HG02623 (cell line): ENCODE measurements at regions not wholly inside any gene's neighbourhood (a gene's known extent, or its start where the extent isn't known, plus 50 kb on each side); places are given as distances from the start of the nearest gene placed in this dataset.
"Not testable (repeated sequence)": the region's sequence is repeated elsewhere in the genome, so short reads cannot be mapped to it uniquely, and the experiment has no call there.

Experiments used
- ATAC-seq: cut with Tn5 transposase; IDR thresholded peaks from one replicate; pipeline ENCODE4 v1.9.1; 2021; ENCODE audit warnings: moderate library complexity; ENCODE audit not compliant: unreplicated experiment

- ATAC-seq = no peak
Observed at GRCh38 chr4:134747108-134747805, 545.7 kb upstream of the PABPC4L start.

GRCh38 chr4:134740290-134740689 is 538.7 kb upstream of the PABPC4L start:
- no peak for ATAC-seq

GRCh38 chr4:134735901-134736300 is 534.3 kb upstream of the PABPC4L start:
- no peak for ATAC-seq

DNA sequence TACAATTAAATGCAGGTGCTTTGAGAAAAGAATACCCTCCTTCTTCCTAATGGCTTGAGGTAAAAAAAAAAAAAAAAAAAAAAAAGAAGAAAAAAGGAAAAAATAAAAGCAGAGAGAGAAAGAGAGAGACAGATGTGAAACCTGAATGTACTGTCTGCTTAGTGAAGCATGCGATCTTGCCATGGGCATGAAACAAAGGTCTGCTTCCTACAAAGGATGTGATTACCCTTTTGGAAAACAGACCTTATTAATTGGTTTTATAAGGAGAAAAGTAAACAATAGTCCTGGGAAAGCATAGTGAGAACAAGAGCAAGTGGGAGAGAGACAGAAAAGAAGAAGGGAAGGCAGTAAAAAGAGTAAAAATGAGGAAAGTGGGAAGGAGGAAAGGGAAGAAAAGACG is 526.1 kb upstream of the PABPC4L start:
- no peak for ATAC-seq

GRCh38 chr4:134722306-134722705 is 520.7 kb upstream of the PABPC4L start:
- ATAC-seq = no peak

- no peak for ATAC-seq
Observed at GRCh38 chr4:134720030-134720429, 518.4 kb upstream of the PABPC4L start.

DNA sequence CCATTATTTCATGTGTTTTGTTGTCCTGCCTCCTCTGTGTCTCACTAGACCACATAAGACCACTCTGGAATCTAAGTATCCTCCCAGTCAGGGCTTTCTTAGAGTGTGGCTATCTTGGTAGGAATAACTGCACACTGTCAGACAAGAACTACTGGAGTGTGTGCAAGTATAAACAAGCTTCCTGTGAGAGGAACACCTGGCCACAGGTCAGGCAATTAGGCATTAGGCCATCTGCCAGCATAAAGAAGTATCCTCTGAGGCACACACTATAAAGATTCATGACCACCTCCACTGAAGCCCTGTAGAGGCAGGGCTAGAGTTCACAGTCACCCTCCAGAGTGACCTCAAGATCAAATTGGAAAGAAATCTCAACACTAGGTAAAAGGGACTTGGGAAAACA is 507.0 kb upstream of the PABPC4L start:
- ATAC-seq = no peak

DNA sequence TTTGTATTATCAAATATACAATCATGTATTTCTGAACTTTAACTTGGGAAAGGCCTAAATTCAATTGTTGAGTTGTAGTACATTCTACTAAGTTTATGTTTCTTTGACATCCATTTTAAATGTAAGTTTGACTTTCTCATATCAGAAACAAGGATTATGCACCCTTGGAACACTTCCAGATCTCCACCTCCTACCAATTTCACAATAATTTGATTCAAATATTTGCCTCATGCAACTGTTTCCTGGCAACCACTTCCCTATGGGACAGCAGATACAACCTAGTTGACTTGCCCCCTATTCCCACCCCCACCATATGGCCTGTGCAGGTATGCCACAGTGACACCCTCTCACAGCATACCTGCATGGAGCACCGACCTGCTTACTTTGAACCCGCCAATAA is 506.4 kb upstream of the PABPC4L start:
- ATAC-seq = no peak

GRCh38 chr4:134702374-134702773 is 500.8 kb upstream of the PABPC4L start:
- ATAC-seq = no peak

- no peak for ATAC-seq
Observed at GRCh38 chr4:134700251-134700650, 498.7 kb upstream of the PABPC4L start.

- not testable (repeated sequence) for ATAC-seq
Observed at GRCh38 chr4:134698831-134699230, 497.2 kb upstream of the PABPC4L start.

DNA sequence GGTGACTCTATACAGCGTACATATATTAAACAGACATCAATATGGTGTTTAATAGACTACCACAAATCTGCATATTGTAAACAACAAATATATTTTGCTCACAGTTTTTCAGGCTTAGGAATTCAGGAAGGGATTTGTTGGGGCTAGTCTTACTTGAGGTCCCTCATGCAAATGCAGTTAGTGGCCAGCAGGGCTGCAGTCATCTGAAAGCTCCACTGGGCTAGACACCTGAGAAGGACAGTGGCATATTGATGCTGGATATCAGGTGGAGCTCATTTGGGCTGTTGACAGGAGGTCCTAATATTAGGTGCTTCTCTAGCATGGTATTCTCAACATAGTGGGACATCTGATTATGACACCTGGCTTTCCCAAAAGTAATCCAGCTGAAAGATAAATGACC is 493.8 kb upstream of the PABPC4L start:
- no peak for ATAC-seq

GRCh38 chr4:134691915-134692314 is 490.3 kb upstream of the PABPC4L start:
- no peak for ATAC-seq

DNA sequence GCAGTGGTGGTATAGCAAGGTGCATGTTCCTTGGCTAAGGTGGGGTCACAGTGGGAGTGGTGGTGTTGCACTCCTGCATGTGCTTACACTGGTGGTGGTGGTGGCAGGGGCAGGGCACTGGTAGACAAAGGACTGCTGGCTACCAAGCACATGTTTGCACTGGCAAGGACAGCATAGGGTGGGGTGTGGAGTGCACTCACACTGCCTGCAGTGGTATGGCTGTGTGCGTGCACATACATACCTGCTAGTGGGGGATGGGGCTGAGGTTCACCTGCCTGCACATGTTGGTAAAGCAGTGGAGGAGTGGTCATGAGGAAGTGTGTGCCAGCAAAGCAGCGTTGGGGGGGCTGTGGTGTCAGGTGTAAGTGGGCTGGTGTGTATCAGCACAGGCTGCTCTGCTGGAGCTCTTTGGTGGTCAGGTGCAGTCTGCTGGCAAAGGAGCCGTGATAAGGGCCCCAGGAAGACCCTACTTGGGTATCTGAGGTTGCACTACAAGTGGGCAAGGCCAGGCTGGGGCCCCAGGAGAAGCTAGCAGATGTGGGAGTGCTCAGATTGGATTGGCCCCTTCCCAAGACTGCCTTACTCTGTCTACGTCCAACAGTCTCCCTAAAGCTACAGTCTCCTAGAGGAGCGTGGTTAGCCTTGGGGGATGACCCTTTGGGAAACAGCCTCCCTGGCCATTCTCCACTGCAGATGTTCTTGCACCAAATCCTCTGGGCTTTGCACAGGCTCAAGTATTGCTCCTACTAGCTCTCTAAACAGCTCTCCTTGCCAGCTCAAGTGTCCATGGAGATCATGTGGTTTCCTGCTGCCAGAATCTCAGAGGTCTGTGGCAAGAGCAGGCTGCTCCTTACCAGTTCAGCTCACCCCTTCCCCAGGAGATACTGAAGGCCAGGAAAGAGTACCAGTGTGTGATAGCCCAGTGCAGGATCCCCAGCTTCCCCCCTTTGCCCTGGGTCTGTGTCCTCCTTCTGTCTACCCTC is 486.3 kb upstream of the PABPC4L start:
- no peak for ATAC-seq

GRCh38 chr4:134677209-134677814 is 475.7 kb upstream of the PABPC4L start:
- no peak for ATAC-seq

GRCh38 chr4:134668237-134668636 is 466.6 kb upstream of the PABPC4L start:
- ATAC-seq = no peak

DNA sequence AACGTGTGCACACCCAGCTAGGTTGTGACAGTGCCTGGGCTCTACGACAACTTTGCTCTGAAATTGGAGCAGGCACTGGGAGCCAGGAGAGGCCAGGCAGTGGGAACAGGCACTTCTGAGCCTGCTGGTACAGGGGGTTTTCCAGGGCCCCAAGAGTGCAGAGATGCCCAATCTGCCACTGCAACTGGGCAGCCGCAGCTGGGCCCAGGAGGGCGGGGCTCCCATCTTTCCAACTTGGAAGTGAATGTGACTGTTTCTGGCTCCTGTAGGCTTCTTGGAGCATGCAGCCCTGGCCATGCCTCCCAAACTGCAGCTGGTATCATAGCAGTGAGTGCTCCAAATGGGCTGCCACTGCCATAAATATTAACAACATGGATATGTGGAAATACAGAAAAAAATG is 465.1 kb upstream of the PABPC4L start:
- no peak for ATAC-seq

GRCh38 chr4:134665429-134665828 is 463.8 kb upstream of the PABPC4L start:
- no peak for ATAC-seq

- ATAC-seq = no peak
Observed at GRCh38 chr4:134663742-134664141, 462.2 kb upstream of the PABPC4L start.

DNA sequence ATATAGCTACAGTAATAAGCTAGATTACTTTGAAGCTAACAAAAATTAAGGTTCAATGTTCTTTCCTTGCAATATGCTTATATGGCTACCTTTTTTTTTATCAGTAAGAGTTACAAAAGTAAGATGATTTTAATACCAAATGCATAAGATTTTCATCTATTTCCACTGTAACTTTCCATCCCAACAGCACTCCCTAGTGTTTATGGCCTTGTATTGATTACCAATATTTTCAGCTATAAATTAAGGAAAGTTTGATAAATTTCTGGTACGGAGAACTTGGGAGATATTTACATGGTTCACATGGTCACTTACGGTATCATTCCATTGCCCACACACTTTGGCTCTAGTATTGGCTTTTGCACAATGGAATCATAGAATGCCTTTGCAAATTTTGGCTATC is 448.9 kb upstream of the PABPC4L start:
- ATAC-seq = no peak

DNA sequence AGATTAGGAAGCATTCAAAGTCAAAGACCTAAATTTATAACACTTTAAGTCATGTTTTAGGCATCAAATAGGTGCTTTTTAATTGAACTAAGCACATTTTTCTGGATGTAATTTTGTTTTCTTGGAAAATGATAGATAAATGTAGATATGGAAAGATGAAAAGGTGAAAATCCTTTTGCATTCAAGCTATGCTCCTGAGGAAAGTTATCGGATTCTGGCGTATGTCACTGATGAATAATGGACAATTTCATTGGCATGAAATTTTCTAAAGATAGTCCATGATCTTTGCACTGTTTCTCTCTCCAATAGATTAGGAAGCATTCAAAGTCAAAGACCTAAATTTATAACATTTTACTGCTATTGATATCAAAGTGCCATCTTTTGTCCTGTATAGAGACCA is 444.2 kb upstream of the PABPC4L start:
- no peak for ATAC-seq
